ENCODE measurements at regions not wholly inside any gene's neighbourhood (a gene's known extent, or its start where the extent isn't known, plus 50 kb on each side); places are given as distances from the start of the nearest gene placed in this dataset.

DNA sequence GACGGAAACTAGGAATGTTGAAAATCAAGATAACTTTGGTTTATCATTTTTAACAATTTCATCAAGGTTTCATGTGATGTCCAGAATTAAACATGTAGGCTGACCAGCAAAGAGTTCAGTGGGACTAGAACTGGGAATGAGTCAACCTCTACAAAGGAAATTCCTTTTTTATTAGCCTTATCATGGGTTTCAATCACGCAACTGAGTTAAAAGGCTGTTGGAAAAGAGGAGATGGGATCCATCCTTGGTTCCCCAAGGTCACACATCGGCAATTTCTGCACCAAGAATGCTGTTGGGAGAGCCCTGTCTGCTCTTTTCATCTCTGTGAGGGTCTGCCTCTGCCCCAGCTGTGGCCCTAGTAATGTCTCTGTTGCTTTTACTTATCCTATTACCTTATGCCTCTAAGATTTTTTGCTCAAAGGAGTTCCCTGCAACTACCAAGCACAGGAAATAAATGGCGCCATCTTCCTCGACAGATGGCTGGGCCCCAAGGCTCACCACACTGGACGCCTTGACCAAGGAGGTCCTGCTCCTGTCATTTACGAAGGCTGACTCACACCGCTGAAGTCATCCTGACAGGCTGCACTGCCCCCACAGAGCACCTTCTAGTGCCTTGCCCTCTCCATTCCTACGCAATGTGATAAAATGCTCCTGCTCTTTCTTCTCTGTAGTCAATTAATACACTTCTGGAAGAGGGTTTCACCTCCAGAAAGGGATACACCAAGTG is 367.4 kb downstream of the GXYLT1 start:
- POLR2A ChIA-PET: no interaction called here

GRCh38 chr12:41772478-41772877 is 372.2 kb downstream of the GXYLT1 start:
- BruUV-seq (replicated peaks): no TSS peak
- FAIRE-seq (no peak), DNase-seq (ENCODE audit: low read depth, low spot score) (no peak), ATAC-seq (no peak)
- no peaks in the 10 kb centered on the region for H4K20me1 ChIP-seq (ENCODE audit: control insufficient read depth, insufficient read depth)
- ChIA-PET SMC1A (ENCODE audit: uncharacterized antibody, unreplicated experiment) (no interaction called here), POLR2A (no interaction called here), CTCF (no interaction called here), RAD21 (ENCODE audit: unreplicated experiment) (no interaction called here)
- H3K4me3 ChIP-seq: no peak overlapping the region
- WGBS (ENCODE audit: insufficient coverage, insufficient replicate concordance, low lambda C conversion rate, missing lambda C conversion rate): 3% methylated on average over 4 of the region's 4 CpGs
- H3K4me1 ChIP-seq (ENCODE audit: control insufficient read depth, insufficient read depth, low read length): no peaks in the 10 kb centered on the region; the same call in 1 of the 2 replicates
- in situ Hi-C loops (cut with MboI): no loop called here
- intact Hi-C loops (cut with micrococcal nuclease; ENCODE audit: unreplicated experiment): no loop called here
- H3K9me3 ChIP-seq (replicated peaks; ENCODE audit: control insufficient read depth, insufficient read depth, low read length): no peaks in the 10 kb centered on the region
- no peak overlapping the region for H3K9ac ChIP-seq (ENCODE audit: control insufficient read depth, insufficient read depth, low read length)
- no peak overlapping the region for H2AFZ ChIP-seq (ENCODE audit: control insufficient read depth, low read depth, low read length)
- no peak overlapping the region for H3K27ac ChIP-seq (ENCODE audit: control insufficient read depth, insufficient read depth)
- H3K27me3 ChIP-seq (replicated peaks in 1 of 2; ENCODE audit: control insufficient read depth in 2 of 2, insufficient read depth in 2 of 2, low read length in 1 of 2): no peaks in the 10 kb centered on the region
- H3K36me3 ChIP-seq (ENCODE audit: control insufficient read depth in 2 of 2, insufficient read depth in 2 of 2, low read length in 1 of 2): no peaks in the 10 kb centered on the region
- no peaks in the 10 kb centered on the region for H3K79me2 ChIP-seq (ENCODE audit: control insufficient read depth, insufficient read depth, low read length)
- H3K4me2 ChIP-seq (ENCODE audit: control insufficient read depth, insufficient read depth): no peak overlapping the region
- TF ChIP-seq HDAC6 (IDR thresholded peaks at IDR 0.05; ENCODE audit: unreplicated experiment): no peak
- no peak for TF ChIP-seq BMI1 (IDR thresholded peaks at IDR 0.05; ENCODE audit: borderline replicate concordance)
- no peak for TF ChIP-seq KLF5 (IDR thresholded peaks at IDR 0.05; ENCODE audit: partially characterized antibody)
- TF ChIP-seq YBX1 (IDR thresholded peaks at IDR 0.05): no peak
- no peak for TF ChIP-seq NRF1 (conservative IDR thresholded peaks at IDR 0.05; ENCODE audit: low read depth, low read length)
- TF ChIP-seq, protein P1, sequence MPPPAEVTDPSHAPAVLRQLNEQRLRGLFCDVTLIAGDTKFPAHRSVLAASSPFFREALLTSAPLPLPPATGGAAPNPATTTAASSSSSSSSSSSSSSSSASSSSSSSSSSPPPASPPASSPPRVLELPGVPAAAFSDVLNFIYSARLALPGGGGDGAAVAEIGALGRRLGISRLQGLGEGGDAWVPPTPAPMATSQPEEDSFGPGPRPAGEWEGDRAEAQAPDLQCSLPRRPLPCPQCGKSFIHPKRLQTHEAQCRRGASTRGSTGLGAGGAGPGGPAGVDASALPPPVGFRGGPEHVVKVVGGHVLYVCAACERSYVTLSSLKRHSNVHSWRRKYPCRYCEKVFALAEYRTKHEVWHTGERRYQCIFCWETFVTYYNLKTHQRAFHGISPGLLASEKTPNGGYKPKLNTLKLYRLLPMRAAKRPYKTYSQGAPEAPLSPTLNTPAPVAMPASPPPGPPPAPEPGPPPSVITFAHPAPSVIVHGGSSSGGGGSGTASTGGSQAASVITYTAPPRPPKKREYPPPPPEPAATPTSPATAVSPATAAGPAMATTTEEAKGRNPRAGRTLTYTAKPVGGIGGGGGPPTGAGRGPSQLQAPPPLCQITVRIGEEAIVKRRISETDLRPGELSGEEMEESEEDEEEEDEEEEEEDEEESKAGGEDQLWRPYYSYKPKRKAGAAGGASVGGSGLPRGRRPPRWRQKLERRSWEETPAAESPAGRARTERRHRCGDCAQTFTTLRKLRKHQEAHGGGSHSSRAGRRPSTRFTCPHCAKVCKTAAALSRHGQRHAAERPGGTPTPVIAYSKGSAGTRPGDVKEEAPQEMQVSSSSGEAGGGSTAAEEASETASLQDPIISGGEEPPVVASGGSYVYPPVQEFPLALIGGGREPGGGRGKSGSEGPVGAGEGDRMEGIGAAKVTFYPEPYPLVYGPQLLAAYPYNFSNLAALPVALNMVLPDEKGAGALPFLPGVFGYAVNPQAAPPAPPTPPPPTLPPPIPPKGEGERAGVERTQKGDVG (CRISPR knock-in tag; IDR thresholded peaks at IDR 0.05): no peak

More for the DNA sequence above, 367.4 kb downstream of the GXYLT1 start:
- SMC1A ChIA-PET (ENCODE audit: uncharacterized antibody, unreplicated experiment): no interaction called here
- H3K27me3 ChIP-seq (replicated peaks in 1 of 2; ENCODE audit: control insufficient read depth in 2 of 2, insufficient read depth in 2 of 2, low read length in 1 of 2): no peaks in the 10 kb centered on the region
- no peak overlapping the region for H3K27ac ChIP-seq (ENCODE audit: control insufficient read depth, insufficient read depth)
- no peaks in the 10 kb centered on the region for H3K79me2 ChIP-seq (ENCODE audit: control insufficient read depth, insufficient read depth, low read length)
- no TSS peak for BruUV-seq (replicated peaks)
- TF ChIP-seq POLR2A (IDR thresholded peaks at IDR 0.05; ENCODE audit: low read depth, low read length): no peak
- TF ChIP-seq ZNF384 (IDR thresholded peaks at IDR 0.05; ENCODE audit: borderline replicate concordance, low read depth, low read length): no peak
- TF ChIP-seq CHD4 (IDR thresholded peaks at IDR 0.05): no peak
- TF ChIP-seq TARDBP (IDR thresholded peaks at IDR 0.05; ENCODE audit: borderline replicate concordance): no peak
- no peak for TF ChIP-seq TAF1 (IDR thresholded peaks at IDR 0.05; ENCODE audit: borderline replicate concordance, low read depth, low read length)
- no peak for TF ChIP-seq FOXM1 (IDR thresholded peaks at IDR 0.05; ENCODE audit: low read depth, low read length)
- TF ChIP-seq CHD1 (IDR thresholded peaks at IDR 0.05; ENCODE audit: low read depth, low read length): no peak
- TF ChIP-seq USF2 (IDR thresholded peaks at IDR 0.05; ENCODE audit: borderline replicate concordance, low read depth, low read length): no peak
- H3K4me1 ChIP-seq (ENCODE audit: control insufficient read depth, insufficient read depth, low read length): no peaks in the 10 kb centered on the region
- no peaks in the 10 kb centered on the region for H4K20me1 ChIP-seq (ENCODE audit: control insufficient read depth, insufficient read depth)
- 36% methylated on average over 9 of the region's 9 CpGs for WGBS (ENCODE audit: insufficient coverage, insufficient replicate concordance, low lambda C conversion rate, missing lambda C conversion rate)
- no peak overlapping the region for H2AFZ ChIP-seq (ENCODE audit: control insufficient read depth, low read depth, low read length)
- DNase-seq (ENCODE audit: low read depth, low spot score) (no peak), ATAC-seq (no peak), FAIRE-seq (no peak)
- RAD21 ChIA-PET (ENCODE audit: unreplicated experiment): no interaction called here
- H3K9me3 ChIP-seq (replicated peaks; ENCODE audit: control insufficient read depth, insufficient read depth, low read length): no peaks in the 10 kb centered on the region
- H3K36me3 ChIP-seq (ENCODE audit: control insufficient read depth in 2 of 2, insufficient read depth in 2 of 2, low read length in 1 of 2): no peaks in the 10 kb centered on the region
- H3K4me2 ChIP-seq (ENCODE audit: control insufficient read depth, insufficient read depth): no peak overlapping the region
- CTCF ChIA-PET: no interaction called here
- H3K4me3 ChIP-seq: no peak overlapping the region
- intact Hi-C loops (cut with micrococcal nuclease; ENCODE audit: unreplicated experiment): no loop called here
- in situ Hi-C loops (cut with MboI): no loop called here
- no peak overlapping the region for H3K9ac ChIP-seq (ENCODE audit: control insufficient read depth, insufficient read depth, low read length)

Measured in GM12878 (cell line).